Prostate gland (tissue), 2 donors: ENCODE measurements at regions not wholly inside any gene's neighbourhood (a gene's known extent, or its start where the extent isn't known, plus 50 kb on each side); places are given as distances from the start of the nearest gene placed in this dataset.
"Not testable (repeated sequence)": the region's sequence is repeated elsewhere in the genome, so short reads cannot be mapped to it uniquely, and the experiment has no call there.

Source experiments
- DNase-seq: peaks from one replicate; pipeline ENCODE4 v3.0.0-alpha.2; 2019; ENCODE audit warnings: low spot score
- H3K27ac ChIP-seq, 2 donors: fragments of 200-600 bp; sonication (generic); 2 replicates each; pipeline ENCODE4 v1.5.1; 2017 to 2019
- H3K27me3 ChIP-seq: fragments of 200-600 bp; sonication (generic); replicated peaks from 2 replicates; pipeline ENCODE4 v1.5.1; 2019; ENCODE audit not compliant: insufficient read depth
- H3K36me3 ChIP-seq, 2 donors: fragments of 200-600 bp; sonication (generic); 1 replicate in 1 of 2; 2 replicates in 1 of 2; pipeline versions ENCODE4 v1.5.1 to v1.8.1; 2017 to 2019
- H3K4me1 ChIP-seq: fragments of 200-600 bp; sonication (generic); replicated peaks from 2 replicates; pipeline ENCODE4 v1.5.1; 2019
- H3K4me3 ChIP-seq, 2 donors: fragments of 200-600 bp; sonication (generic); 2 replicates each; pipeline ENCODE4 v1.5.1; 2017 to 2019
- H3K9me3 ChIP-seq: fragments of 200-600 bp; sonication (generic); 2 replicates; pipeline ENCODE4 v1.5.1; 2017
- CTCF ChIP-seq, 4 experiments: fragments of 200-600 bp in 2 of 4; fragments of 450-650 bp in 2 of 4; sonication (generic) in 2 of 4; IDR thresholded peaks; 1 replicate in 3 of 4; 2 replicates in 1 of 4; pipeline ENCODE4 v1.5.1; 2016 to 2019; ENCODE audit warnings: antibody characterized with exemption in 4 of 4, mild to moderate bottlenecking in 2 of 4, moderate library complexity in 2 of 4
- POLR2A ChIP-seq: fragments of 450-650 bp; IDR thresholded peaks from one replicate; pipeline ENCODE4 v1.6.1; 2016; ENCODE audit warnings: antibody characterized with exemption, mild to moderate bottlenecking
- POLR2AphosphoS5 ChIP-seq: sonication (generic); formaldehyde crosslinking; IDR thresholded peaks from one replicate; pipeline ENCODE4 v1.6.1; 2017; ENCODE audit warnings: antibody characterized with exemption
- WGBS: methylation state at CpG from one replicate; pipeline ENCODE4 v1.1.5; 2018; 5-methylcytosine and 5-hydroxymethylcytosine counted together
- intact Hi-C: fragments of 100-400 bp; cut with DNase I; formaldehyde crosslinking; loops from one replicate; pipeline ENCODE4 v1.14.2; 2022

- no peaks in the 10 kb centered on the region for H3K36me3 ChIP-seq
- H3K27ac ChIP-seq, result no peak overlapping the region
- no peak for TF ChIP-seq POLR2AphosphoS5
- no peak for TF ChIP-seq POLR2A
- no peak for TF ChIP-seq CTCF (IDR thresholded peaks at IDR 0.05)
- no peak overlapping the region for H3K4me3 ChIP-seq
- H3K9me3 ChIP-seq, result no peaks in the 10 kb centered on the region
- intact Hi-C loops, result no loop called here
- 93% methylated on average over 20 of the region's 20 CpGs for WGBS
- no peaks in the 10 kb centered on the region for H3K27me3 ChIP-seq
- no peak for DNase-seq
- no peaks in the 10 kb centered on the region for H3K4me1 ChIP-seq
These were observed 60.4 kb upstream of the DMRTB1 start for GRCh38 chr1:53398576-53399365.

- DNase-seq, intact Hi-C loops, H3K36me3 ChIP-seq, H3K4me1 ChIP-seq, H3K27ac ChIP-seq, H3K9me3 ChIP-seq, H3K4me3 ChIP-seq, H3K27me3 ChIP-seq: not testable (repeated sequence)
- 89% methylated on average over 15 of the region's 15 CpGs for WGBS
These were observed 59.6 kb upstream of the DMRTB1 start for GRCh38 chr1:53399370-53400133.

- intact Hi-C loops, result no loop called here
- Histone ChIP-seq H3K36me3 (no peaks in the 10 kb centered on the region), H3K27ac (no peak overlapping the region), H3K4me1 (no peaks in the 10 kb centered on the region), H3K9me3 (no peaks in the 10 kb centered on the region), H3K4me3 (no peak overlapping the region), H3K27me3 (no peaks in the 10 kb centered on the region)
- WGBS, result 86% methylated on average over 14 of the region's 14 CpGs
- TF ChIP-seq CTCF (IDR thresholded peaks at IDR 0.05) (no peak), POLR2A (no peak), POLR2AphosphoS5 (no peak)
- no peak for DNase-seq
These were observed 58.2 kb upstream of the DMRTB1 start for GRCh38 chr1:53400761-53401674.

GRCh38 chr1:53401813-53402745, 57.1 kb upstream of the DMRTB1 start:
- Histone ChIP-seq H3K9me3 (no peaks in the 10 kb centered on the region), H3K27ac (no peak overlapping the region), H3K4me3 (no peak overlapping the region), H3K4me1 (no peaks in the 10 kb centered on the region), H3K27me3 (no peaks in the 10 kb centered on the region), H3K36me3 (no peaks in the 10 kb centered on the region)
- TF ChIP-seq CTCF (IDR thresholded peaks at IDR 0.05) (no peak), POLR2A (no peak), POLR2AphosphoS5 (no peak)
- no peak for DNase-seq
- WGBS, result 89% methylated on average over 11 of the region's 11 CpGs
- intact Hi-C loops, result no loop called here
